ENCODE measurements at regions not wholly inside any gene's neighbourhood (a gene's known extent, or its start where the extent isn't known, plus 50 kb on each side); places are given as distances from the start of the nearest gene placed in this dataset.
A peak's percentile ranks its signal among the peaks of the same experiment; 100 is the strongest.

GRCh38 chr10:131496351-131497052 is 185.0 kb upstream of the TCERG1L start:
- ATAC-seq (replicated peaks), result no peak
- Mint-ChIP-seq H3K36me3 (ENCODE audit: low read depth) (no peaks in the 10 kb centered on the region), H3K4me3 (no peak overlapping the region), H3K27ac (no peak overlapping the region), H3K4me1 (no peaks in the 10 kb centered on the region), H3K9me3 (no peaks in the 10 kb centered on the region), H3K27me3 (no peaks in the 10 kb centered on the region)

DNA sequence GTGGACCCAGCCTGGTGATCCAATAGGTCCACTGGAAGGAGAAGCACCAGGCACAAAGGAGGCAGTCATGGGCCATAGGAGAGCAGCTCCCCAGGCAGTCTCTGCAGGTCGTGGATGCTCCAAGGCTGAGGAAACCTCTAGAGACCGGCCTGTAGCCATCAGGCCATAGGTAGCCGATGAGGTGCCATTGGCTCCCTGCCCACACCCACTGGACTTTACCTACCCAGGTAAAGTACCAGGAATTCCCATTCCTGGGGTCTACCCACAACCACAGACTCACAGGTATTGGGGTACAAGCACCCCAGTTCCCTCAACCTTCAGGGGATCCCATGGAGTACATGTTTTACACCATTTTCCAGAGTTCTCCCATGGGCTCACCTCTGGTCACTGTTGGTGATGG is 188.0 kb upstream of the TCERG1L start:
- peaks cover 13% of the 10 kb centered on the region for H3K9me3 Mint-ChIP-seq
- H3K4me1 Mint-ChIP-seq, result no peaks in the 10 kb centered on the region
- no peak for ATAC-seq (replicated peaks)
- no peak overlapping the region for H3K4me3 Mint-ChIP-seq
- no peak overlapping the region for H3K27ac Mint-ChIP-seq
- no peaks in the 10 kb centered on the region for H3K36me3 Mint-ChIP-seq (ENCODE audit: low read depth)
- no peaks in the 10 kb centered on the region for H3K27me3 Mint-ChIP-seq

DNA sequence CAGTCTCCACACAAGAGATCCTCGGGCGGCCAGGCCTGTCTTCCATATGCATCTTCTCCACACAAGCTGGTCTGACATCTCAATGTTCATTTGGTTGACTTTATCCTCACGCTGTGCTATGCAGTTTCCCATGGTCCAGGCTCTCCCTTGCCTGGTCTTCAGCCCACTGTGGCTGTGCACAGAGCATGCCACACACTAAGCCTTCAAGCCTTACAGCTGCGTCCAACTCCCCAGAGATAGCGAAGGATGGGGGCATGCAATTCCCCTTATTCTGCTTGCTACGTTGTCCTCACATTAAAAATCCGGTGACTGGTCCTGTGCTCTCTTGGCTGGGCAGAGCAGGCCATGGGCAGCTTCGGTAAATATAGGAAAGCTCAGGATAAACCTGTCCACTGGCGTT is 188.7 kb upstream of the TCERG1L start:
- H3K27ac Mint-ChIP-seq, result no peak overlapping the region
- no peaks in the 10 kb centered on the region for H3K27me3 Mint-ChIP-seq
- peaks cover 13% of the 10 kb centered on the region for H3K9me3 Mint-ChIP-seq
- H3K4me3 Mint-ChIP-seq, result no peak overlapping the region
- no peaks in the 10 kb centered on the region for H3K36me3 Mint-ChIP-seq (ENCODE audit: low read depth)
- no peaks in the 10 kb centered on the region for H3K4me1 Mint-ChIP-seq
- no peak for ATAC-seq (replicated peaks)

- Mint-ChIP-seq H3K27me3 (no peaks in the 10 kb centered on the region), H3K27ac (no peak overlapping the region), H3K36me3 (ENCODE audit: low read depth) (no peaks in the 10 kb centered on the region), H3K9me3 (peaks cover 13% of the 10 kb centered on the region), H3K4me3 (no peak overlapping the region), H3K4me1 (no peaks in the 10 kb centered on the region)
- no peak for ATAC-seq (replicated peaks)
Measured at GRCh38 chr10:131500892-131501291, 189.4 kb upstream of the TCERG1L start.

DNA sequence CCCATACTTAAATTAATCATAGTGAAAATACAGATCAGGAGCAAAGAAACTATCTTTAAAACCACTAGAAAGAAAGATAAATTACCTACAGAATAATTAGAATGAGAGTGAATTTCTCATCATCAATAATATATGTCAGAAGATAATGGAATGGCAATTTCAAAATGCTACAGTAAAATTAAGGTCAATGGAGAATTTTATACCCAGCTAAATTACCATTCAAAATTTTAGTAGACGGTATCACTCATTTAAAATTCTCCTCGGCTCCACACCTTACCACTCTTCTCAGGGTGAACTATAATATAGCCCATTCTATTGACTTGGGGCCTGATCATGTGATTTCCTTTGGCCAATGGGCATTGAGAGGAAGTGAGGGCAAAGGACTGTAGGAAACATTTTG is 192.5 kb upstream of the TCERG1L start:
- no peaks in the 10 kb centered on the region for H3K27me3 Mint-ChIP-seq
- H3K4me1 Mint-ChIP-seq, result no peaks in the 10 kb centered on the region
- no peak overlapping the region for H3K4me3 Mint-ChIP-seq
- peaks cover 13% of the 10 kb centered on the region for H3K9me3 Mint-ChIP-seq
- ATAC-seq (replicated peaks), result no peak
- no peaks in the 10 kb centered on the region for H3K36me3 Mint-ChIP-seq (ENCODE audit: low read depth)
- H3K27ac Mint-ChIP-seq, result no peak overlapping the region

GRCh38 chr10:131511391-131511790 is 199.9 kb upstream of the TCERG1L start:
- Mint-ChIP-seq H3K4me1 (no peaks in the 10 kb centered on the region), H3K4me3 (no peak overlapping the region), H3K9me3 (no peaks in the 10 kb centered on the region), H3K27ac (no peak overlapping the region), H3K27me3 (peaks cover 2% of the 10 kb centered on the region), H3K36me3 (ENCODE audit: low read depth) (no peaks in the 10 kb centered on the region)
- no peak for ATAC-seq (replicated peaks)

- no peaks in the 10 kb centered on the region for H3K9me3 Mint-ChIP-seq
- H3K4me1 Mint-ChIP-seq, result no peaks in the 10 kb centered on the region
- H3K27me3 Mint-ChIP-seq, result peaks cover 4% of the 10 kb centered on the region
- ATAC-seq (replicated peaks), result no peak
- H3K4me3 Mint-ChIP-seq, result no peak overlapping the region
- no peaks in the 10 kb centered on the region for H3K36me3 Mint-ChIP-seq (ENCODE audit: low read depth)
- no peak overlapping the region for H3K27ac Mint-ChIP-seq
Measured at GRCh38 chr10:131512852-131513251, 201.3 kb upstream of the TCERG1L start.

- no peaks in the 10 kb centered on the region for H3K9me3 Mint-ChIP-seq
- H3K27me3 Mint-ChIP-seq, result peaks cover 4% of the 10 kb centered on the region
- no peak for ATAC-seq (replicated peaks)
Measured at GRCh38 chr10:131513445-131513844, 201.9 kb upstream of the TCERG1L start.

GRCh38 chr10:131513901-131514300 is 202.4 kb upstream of the TCERG1L start:
- no peak for ATAC-seq (replicated peaks)
- H3K36me3 Mint-ChIP-seq (ENCODE audit: low read depth), result no peaks in the 10 kb centered on the region
- H3K4me3 Mint-ChIP-seq, result no peak overlapping the region
- H3K27me3 Mint-ChIP-seq, result peaks cover 4% of the 10 kb centered on the region
- H3K4me1 Mint-ChIP-seq, result no peaks in the 10 kb centered on the region
- no peaks in the 10 kb centered on the region for H3K9me3 Mint-ChIP-seq
- H3K27ac Mint-ChIP-seq, result no peak overlapping the region

More at GRCh38 chr10:131513445-131513844, 201.9 kb upstream of the TCERG1L start:
- no peak overlapping the region for H3K27ac Mint-ChIP-seq
- no peaks in the 10 kb centered on the region for H3K36me3 Mint-ChIP-seq (ENCODE audit: low read depth)
- no peak overlapping the region for H3K4me3 Mint-ChIP-seq
- no peaks in the 10 kb centered on the region for H3K4me1 Mint-ChIP-seq

DNA sequence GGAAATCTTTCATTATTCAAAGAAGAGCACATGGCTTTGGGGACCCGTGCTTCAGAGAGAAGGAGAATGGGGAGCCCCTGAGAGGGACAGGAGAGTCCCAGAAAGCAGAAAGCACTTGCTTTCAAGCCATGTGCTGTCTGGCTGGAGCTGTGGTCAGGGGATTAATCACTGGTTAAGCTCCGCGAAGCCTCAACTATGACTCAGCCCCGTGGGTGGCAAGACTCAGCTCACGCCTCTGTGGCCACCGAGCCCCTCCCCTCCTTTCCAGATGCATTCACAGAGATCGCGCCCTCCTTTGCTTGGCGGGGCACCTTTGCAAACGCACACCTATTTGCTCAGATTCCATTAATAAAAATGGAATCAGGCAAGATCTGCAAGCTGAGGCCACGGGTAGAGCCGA is 202.9 kb upstream of the TCERG1L start:
- Mint-ChIP-seq H3K4me3 (no peak overlapping the region), H3K27me3 (peaks cover 4% of the 10 kb centered on the region), H3K4me1 (no peaks in the 10 kb centered on the region), H3K36me3 (ENCODE audit: low read depth) (no peaks in the 10 kb centered on the region), H3K27ac (no peak overlapping the region), H3K9me3 (no peaks in the 10 kb centered on the region)
- peak; percentile 38 for ATAC-seq (replicated peaks)

- Mint-ChIP-seq H3K9me3 (no peaks in the 10 kb centered on the region), H3K27ac (no peak overlapping the region), H3K36me3 (ENCODE audit: low read depth) (no peaks in the 10 kb centered on the region), H3K4me1 (no peaks in the 10 kb centered on the region), H3K27me3 (peaks cover 4% of the 10 kb centered on the region), H3K4me3 (no peak overlapping the region)
- no peak for ATAC-seq (replicated peaks)
Measured at GRCh38 chr10:131516285-131516684, 204.8 kb upstream of the TCERG1L start.

- no peak for ATAC-seq (replicated peaks)
- Mint-ChIP-seq H3K9me3 (no peaks in the 10 kb centered on the region), H3K27ac (no peak overlapping the region), H3K27me3 (peaks cover 4% of the 10 kb centered on the region), H3K4me1 (no peaks in the 10 kb centered on the region), H3K4me3 (no peak overlapping the region), H3K36me3 (ENCODE audit: low read depth) (no peaks in the 10 kb centered on the region)
Measured at GRCh38 chr10:131517781-131518180, 206.3 kb upstream of the TCERG1L start.

- Mint-ChIP-seq H3K36me3 (ENCODE audit: low read depth) (no peaks in the 10 kb centered on the region), H3K4me1 (no peaks in the 10 kb centered on the region), H3K27me3 (peaks cover 7% of the 10 kb centered on the region), H3K4me3 (no peak overlapping the region), H3K27ac (no peak overlapping the region), H3K9me3 (peaks cover 2% of the 10 kb centered on the region)
- no peak for ATAC-seq (replicated peaks)
Measured at GRCh38 chr10:131519723-131520605, 208.4 kb upstream of the TCERG1L start.

DNA sequence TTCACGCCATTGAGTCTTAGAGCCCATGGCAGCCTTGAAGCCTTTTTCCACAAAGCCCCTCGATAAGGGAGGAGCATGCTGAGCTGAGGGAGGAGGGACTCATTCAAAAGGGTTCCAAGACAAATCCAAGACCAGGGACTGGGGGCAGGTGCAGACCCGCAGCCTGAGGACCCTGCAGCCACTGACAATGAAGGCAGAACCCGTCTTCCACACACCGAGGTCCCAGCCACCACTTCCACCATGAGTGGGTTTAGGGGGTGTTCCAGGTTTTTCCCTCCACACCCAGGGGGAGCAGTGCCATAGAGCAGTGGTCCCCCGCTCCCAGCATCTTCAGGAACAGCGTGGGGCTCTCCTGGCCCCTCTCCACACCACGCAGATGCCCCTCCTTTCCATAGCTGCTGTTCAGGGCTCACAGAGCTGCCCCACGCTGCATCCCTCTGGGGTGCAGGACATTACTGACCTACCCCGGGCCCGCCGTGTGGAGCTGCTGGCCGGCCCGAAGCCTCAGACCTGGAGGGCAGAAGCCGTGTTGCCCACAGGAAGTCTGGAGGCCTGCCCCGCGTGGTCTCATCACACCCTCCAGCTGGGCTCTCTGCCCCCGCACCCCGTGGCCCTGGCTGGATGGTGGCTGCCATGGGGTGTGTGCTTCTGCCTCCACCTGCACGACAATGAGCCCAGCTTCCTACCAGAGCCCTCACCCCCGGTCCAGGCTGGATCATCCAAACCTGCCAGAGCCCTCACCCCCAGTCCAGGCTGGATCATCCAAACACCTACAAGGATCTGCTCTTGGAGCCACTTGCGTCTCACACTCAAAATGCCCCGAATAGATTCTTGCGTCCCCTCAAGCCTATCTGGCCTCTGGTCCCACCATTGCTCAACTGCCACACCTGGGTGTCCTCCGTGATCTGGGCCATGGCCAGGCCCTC is 220.0 kb upstream of the TCERG1L start:
- Mint-ChIP-seq H3K9me3 (no peaks in the 10 kb centered on the region), H3K27ac (no peak overlapping the region), H3K4me3 (no peak overlapping the region), H3K4me1 (no peaks in the 10 kb centered on the region), H3K36me3 (ENCODE audit: low read depth) (no peaks in the 10 kb centered on the region), H3K27me3 (no peaks in the 10 kb centered on the region)
- ATAC-seq (replicated peaks), result no peak

Data from activated T-helper 17 cell treated with anti-CD3 and anti-CD28 coated beads, Interleukin-2, amount 50 U/mL, for 72 hours (primary cell).